GM19452 (cell line): ENCODE measurements at regions not wholly inside any gene's neighbourhood (a gene's known extent, or its start where the extent isn't known, plus 50 kb on each side); places are given as distances from the start of the nearest gene placed in this dataset.

Experiments used
- ATAC-seq: cut with Tn5 transposase; IDR thresholded peaks from one replicate; pipeline ENCODE4 v1.9.1; 2021; ENCODE audit not compliant: unreplicated experiment

DNA sequence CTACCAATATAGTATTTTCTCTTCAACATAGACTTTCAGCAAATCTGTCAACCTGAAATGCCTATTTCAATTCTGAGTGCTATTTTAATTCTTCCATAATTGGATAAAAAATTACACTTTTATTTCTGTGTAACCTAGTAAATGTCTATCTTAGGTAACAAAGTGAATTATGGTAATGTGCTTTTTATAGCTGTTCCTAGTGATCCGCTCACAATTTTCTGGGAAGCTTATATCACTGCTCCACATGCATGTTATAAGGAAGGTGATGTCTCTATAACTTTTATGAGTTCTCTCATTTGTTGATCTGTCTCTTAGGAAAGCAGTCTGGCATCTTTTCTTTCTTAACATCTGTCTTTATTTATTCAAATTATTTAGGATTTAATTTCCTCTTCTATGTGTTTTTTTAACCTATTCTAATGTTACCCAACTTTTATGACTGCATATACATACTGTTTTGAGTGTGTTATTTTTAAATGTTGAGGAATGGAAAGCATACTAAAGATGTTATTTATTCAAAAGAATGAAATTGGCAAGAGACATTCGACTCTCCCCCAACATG, 777.1 kb upstream of the MDGA2 start:
- no peak for ATAC-seq

DNA sequence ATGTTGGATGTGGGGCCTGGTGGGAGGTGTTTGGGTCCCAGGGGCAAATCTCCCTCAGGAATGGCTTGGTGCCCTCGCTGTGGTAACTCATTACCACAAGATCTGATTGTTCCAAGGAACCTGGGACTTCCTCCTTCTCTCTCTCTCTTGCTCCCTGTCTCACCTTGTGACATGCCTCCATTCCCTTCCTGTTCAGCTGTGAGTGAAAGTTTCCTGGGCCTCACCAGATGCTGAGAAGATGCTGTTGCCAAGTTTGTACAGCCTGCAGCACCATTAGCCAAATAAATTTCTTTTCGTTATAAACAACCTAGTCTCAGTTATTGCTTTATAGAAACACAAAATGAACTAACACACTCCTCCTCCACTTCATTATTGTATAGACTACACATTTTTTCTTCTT, 759.8 kb upstream of the MDGA2 start:
- ATAC-seq = no peak

DNA sequence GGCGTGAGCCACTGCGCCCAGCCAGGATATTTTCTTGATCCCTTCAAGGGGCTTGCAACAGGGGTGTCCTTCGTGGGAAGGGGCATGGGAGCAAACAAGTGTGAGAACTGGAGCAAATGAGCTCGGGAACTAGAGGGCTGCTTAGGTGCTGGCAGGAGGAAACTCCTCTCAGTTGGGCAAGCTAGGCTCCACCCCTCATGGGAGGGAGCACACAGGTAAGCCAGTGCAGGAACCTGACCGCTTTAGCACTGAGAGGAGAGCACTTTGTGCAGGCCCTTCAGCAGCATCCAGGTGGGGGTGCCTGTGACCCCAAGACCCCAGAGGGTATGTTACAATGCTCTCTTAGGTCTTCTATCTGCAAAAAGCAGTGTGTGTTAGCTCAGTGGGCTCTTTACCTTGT, 755.4 kb upstream of the MDGA2 start:
- ATAC-seq = no peak

DNA sequence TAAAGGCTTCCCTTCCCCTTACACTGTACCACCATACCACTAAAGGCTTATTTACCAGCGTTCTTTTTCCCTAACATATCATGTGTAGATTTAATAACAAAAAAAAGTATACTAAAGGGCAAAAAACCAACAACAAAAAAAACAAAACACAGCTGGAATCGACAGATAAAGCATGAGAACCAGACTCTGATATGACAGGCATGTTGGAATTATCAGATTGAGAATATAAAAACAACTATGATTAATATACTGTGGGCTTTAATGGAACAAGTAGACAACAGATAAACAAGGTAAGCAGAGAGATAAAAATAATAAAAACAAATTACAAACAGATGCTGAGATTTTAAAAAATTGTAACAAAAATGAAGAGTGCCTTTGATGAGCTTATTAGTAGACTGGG, 754.1 kb upstream of the MDGA2 start:
- no peak for ATAC-seq

DNA sequence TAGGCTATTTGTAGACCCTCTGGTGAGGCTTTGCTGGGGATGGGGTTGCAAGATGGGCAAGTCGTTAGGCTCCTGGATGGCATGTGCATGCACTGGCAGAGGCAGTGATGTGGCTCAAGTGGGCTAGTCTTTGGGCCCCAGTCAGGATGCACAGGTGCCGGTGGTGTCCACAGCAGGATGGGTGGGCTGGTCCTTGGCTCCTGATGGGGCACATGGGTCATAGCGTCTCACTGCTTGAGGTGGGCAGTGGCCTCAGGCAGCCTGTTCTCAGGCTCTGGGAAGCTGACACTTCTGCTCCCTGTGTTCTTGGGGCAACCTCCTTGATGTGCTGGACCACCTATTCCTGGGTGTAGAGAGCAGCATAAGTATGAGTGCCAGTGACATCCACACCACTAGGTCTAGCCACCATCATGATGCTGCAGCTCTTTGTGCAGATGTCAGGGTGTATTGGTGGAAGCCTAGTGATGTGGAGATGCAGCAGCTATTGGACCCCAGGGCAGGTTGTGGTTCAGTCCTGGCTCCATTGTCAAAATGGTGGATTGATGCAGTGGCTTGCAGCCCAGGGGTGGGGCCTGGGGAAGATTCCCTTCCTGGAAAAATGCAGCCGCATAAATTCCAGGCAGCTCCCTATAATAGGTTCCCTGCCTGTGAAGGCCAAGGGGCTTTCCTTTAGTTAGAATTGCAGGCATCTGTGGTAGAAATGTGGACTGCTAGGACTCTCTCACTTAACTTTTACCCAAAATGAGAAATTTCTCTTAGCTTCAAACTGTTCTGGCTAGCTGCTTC, 742.5 kb upstream of the MDGA2 start:
- ATAC-seq = no peak

DNA sequence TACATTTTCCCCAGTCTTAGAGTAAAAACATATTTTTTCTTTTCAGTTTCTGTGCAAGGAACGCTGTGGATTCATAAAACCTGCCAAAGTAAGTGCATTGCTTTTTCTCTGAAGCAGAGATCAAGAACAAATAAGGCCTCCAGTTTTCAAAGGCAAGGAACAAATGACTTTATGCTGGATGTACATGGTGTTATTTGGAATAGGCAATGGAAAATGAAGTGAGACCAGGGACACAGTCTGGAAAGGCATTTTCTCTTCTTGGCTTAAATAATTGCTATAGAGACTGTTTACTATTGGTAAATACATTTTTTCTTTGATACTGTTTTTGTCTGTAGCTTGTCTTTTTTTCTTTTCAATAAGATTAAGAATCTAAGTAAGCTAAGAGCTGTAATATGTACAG, 725.9 kb upstream of the MDGA2 start:
- ATAC-seq = no peak

DNA sequence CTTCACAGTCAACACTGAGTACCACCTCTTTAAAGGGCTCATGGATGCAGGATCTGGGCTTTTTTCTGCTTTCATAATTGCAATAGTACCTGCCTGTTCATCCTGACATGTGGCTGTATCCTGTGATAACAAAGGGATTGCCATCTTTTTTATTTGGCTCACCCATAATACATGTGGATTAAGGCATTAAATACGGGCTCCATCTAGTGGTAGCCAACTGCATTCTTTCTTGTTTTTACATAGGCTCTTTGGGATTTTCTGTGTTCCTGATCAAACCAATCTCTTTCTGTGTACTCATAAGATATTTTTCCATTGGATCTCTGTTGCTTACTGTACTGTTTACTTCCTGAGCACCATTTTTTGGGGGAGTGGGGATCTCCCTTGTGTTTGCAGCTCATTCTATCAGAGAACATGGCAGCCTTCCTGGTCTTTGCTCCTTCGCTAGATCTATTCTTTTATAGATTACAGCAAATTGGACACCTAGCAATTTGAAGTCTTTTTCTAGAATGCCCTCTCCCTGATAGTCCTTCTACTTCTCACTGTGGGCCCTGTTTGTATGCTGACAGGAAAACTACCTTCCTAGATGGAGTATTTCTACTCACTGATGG, 723.4 kb upstream of the MDGA2 start:
- ATAC-seq = no peak

DNA sequence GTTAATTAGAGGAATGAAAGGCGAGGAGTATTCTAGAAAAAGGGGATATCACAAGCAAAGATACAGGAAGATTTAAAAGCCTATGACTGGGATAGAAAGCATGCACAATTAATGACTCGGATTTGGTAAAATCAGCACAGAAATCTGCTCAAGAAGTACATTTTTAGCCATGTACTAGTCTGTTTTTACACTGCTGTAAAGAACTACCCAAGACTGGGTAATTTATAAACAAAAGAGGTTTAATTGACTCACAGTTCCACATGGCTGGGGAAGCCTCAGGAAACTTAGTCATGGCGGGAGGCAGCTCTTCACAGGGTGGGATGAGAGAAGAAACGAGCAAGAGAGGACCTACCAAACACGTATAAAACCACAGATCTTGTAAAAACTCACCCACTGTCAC, 716.3 kb upstream of the MDGA2 start:
- ATAC-seq = no peak

DNA sequence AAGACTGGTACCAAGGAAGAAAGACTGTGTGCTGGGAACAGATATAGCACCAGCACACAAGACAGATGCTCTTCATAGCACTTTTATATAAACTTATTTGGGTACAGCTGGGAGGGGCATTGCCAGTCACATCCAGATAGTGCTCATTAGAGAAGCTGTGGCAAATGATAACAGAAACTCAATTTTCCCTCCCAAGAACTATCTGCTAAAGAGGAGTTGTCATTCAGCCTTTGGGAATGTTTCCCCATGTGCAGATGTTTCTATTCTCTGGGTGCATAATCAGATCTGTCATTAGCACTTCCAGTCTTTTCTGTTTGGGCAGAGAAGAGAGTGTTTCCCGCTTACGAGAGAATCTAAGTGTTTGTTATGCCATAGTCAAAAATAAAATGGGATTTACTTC, 714.9 kb upstream of the MDGA2 start:
- ATAC-seq = no peak

DNA sequence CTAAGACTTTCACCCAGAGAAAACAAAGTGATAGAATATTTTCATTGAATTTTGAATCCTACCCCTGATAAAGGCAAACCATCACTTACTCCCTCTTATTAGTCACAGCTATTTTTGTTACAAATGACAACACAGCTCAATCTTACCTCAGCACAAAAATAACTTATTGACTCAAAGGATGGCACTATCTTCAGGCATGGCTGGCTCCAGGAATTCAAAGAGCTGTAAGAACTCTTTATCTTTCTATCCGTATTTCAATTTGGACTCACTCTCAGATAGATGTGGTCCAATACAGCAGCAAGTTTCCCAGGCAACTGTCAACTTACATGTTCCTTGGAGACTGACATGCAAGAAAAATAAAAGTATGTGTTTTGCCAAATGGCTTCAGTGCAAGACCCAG, 709.4 kb upstream of the MDGA2 start:
- ATAC-seq = no peak

DNA sequence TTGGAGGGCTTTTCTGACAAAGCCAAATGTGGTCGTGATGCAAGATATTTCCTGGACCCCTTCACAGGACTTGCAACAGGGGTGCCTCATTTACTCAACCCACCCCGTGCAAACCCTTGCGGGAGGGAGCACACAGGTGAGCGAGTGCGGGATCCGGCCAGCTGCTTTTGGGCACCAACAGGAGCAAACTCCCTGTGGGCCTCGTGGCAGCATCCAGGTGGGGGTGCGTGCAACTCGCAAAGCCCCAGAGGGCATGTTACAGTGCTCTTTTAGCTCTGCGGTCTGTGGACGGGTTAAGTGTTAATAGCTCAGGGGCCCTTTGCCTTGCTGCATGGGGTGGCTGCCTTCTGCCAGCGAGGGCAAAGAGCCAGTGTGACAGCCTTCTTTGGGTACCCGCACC, 707.6 kb upstream of the MDGA2 start:
- no peak for ATAC-seq

DNA sequence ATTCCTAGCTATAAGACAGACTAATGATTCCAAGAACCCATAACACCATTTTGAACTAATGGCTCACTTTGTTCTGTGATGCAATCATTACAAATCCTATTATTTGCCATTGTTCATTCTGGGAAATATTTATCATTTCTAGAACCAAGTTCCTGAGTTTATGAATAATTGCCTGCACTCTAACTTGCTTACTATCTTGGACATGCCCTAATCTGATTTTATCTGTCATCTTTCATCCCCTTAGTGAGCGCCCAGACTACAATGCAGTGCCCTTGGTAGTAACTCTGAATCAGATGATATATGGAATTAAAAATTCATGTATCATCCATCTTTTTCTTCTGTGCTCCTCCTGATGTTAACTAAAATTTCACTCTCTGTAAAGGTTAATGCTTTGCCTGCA, 703.1 kb upstream of the MDGA2 start:
- no peak for ATAC-seq

DNA sequence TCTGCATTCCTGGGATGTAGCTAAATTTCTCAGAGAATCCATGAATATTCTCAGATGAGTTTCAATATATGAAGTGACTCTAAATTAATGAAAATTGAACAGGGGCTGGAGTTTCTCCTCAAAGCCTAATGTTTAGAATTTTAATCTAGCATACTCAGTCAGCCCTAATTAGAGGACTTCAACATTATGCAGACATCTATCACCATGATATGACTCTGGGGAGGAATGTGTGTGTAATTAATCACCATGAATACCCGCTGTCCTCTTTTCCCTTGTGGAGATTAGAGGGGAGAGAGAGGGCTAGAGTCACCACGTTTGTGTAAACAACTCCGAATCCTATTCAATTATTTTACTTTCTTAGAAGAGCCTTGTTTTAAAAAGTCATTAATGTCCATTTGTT, 698.6 kb upstream of the MDGA2 start:
- ATAC-seq = no peak

DNA sequence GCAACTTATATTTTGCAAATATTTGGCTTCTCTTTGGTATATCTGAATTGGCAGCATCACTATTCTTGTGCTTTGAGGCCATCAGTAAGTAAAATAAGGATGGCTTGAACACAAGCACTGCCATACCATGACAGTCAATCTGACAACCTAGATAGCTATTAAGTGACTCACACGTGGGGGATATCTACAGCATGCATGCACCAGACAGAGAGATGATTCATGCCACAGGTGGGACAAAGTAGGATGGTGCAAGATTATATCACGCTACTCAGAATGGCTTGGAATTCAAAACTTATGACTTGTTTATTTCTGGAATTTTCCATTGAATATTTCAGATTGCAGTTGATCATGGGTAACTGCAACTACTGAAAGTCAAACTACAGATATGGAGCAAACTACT, 675.6 kb upstream of the MDGA2 start:
- ATAC-seq = no peak

DNA sequence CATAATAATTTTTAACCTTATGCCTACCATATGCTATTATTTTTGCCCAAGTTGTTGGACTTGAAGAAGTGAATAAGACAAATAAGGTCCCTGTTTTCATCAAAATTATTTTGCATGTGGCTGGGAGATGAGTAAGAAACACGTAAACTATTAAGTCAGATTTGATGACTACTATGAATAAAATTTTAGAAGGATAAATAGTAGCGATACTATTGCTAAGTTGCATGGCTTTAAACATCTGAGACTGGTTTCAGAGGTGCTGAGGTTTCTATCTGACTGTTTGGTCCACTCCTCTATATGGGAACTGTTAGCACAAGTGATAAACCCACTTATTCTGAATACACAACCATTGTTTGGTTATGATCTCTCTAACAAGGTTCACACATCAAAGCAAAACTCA, 674.3 kb upstream of the MDGA2 start:
- no peak for ATAC-seq

DNA sequence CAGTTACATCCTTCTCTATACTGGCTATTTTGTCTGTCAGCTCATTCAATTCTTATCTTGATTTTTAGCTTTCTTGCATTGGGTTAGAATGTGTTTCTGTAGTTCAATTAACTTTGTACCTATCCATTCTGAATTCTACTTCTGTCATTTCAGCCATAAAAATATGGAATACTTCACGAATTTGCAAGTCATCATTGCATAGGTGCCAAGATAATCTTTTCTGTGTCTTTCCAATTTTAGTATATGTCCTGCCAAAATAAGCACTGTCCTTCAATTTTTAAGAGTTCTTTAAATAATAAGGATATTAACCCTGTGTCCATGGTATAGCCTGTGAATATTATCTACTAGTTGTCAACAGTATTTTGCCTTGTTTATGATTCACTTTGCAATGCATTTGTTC, 665.7 kb upstream of the MDGA2 start:
- no peak for ATAC-seq

DNA sequence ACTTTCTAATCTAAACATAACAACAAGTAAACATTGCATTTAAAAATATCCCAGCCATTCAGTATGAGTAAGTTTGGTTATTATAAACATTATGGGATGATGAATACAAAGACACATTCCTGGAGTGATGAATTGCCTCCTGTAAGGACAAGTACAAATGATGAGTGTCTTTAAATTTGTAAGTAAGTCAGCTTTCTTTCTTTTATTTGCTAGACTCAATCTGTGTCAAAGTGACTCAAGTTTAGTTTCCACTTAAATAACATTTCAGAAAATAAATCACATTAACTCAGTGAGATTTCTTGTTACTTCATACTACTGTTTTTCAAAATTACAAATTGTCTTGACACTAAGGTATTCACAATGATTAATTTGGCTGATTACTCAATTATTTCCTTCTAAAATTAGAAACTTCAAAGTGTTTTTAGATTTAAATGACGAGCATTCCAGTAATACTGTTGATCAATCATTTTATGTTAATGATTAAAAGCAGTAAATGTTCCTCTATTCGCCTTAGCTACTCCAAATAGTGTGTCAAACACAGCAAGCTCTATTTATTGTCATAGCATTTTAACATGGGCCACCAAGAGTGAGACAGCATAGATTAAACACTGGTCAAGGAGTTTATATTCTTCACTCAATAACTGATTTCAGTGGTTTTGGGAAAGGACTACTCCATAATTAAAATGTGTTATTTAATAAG, 658.0 kb upstream of the MDGA2 start:
- no peak for ATAC-seq

DNA sequence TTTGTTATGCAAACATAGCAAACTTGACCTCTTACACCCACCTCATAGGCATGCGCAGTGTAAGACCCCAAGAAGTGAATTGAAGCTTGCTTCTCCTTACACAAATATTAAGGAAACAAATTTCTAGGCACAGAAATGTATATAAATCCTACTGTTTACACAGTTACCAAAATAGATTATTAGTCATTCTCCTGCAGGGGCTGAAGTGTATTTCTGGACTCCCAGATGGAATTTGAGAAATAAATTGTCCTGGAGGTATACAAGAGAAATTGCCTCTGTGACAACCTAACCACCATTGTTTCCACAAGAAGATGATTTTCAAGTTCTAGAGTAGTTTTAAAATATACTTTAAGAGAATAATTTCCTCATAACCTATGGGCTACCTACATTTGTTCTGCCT, 656.0 kb upstream of the MDGA2 start:
- no peak for ATAC-seq

DNA sequence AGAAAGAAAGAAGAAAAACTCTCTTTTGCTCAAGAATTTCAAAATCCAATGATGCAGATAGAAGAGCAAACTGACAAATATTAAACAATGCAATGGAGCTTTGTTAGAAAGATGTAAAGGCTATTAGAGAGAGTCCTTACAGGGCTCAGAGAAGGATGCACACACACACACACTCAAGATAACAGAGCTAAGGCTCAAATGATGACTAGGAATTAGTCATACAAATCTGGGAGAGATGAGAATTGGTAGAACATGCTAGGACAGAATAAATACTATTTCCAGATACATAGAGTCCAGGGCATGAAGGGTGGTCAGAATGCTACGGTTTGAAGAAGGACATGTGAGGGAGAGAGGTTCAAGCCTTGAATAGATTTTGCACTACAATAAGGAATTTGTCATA, 650.1 kb upstream of the MDGA2 start:
- ATAC-seq = no peak

DNA sequence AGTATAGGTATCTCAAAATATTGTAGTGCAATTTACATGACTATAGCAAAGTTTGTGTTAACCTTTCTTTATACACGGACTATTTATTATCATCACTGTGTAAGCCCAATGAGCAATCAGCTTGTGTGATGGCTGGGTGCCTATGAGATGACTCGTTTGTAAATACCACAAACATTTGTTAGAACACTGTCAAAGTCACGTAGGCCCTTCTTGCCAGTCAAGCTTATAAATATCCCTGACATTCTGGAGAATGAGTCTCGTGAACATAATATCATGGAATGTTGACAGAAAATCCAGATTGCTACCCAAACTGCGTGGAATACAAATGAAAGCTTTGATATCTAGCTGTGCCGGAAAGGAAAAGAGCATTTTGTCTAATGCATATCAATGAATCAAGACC, 648.3 kb upstream of the MDGA2 start:
- ATAC-seq = no peak

DNA sequence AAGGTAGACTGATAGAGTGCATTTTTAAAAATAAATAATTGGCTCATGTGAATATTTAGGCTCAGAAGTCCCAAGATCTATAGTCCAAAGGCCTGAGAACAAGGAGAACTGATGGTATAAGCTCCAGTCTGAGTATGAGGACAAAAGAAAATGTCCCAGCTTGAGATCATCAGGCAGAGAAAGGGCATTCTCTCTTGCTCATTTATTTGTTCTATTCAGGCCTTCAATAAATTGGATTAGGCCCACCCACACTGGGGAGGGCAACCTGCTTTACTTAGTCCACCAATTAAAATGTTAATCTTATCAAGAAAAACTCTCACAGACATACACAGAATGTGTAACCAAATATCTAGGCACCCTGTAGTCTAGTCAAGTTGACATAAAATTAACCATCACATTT, 644.4 kb upstream of the MDGA2 start:
- ATAC-seq = no peak

DNA sequence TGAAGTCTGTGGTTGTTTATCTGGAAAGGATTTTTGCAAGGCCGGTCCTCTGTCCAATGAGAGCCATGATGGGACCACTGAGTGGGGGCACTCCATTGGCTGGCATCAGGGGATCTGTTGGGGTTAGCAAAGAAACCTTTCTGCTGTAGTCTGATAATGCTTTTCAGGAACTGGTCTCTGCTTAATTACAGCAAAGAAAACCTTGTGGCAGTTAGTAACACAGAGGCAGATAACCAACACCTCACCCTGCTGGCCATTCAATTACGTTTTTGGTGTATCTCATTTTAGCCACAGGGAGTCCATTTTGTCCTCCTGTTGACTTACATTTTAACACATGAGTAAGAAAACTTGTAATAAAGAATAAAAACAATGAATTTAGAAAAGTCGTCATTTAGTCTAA, 629.3 kb upstream of the MDGA2 start:
- no peak for ATAC-seq
